GM19467 (cell line): ENCODE measurements at regions not wholly inside any gene's neighbourhood (a gene's known extent, or its start where the extent isn't known, plus 50 kb on each side); places are given as distances from the start of the nearest gene placed in this dataset.
"Not testable (repeated sequence)": the region's sequence is repeated elsewhere in the genome, so short reads cannot be mapped to it uniquely, and the experiment has no call there.

ENCODE experiments used
- ATAC-seq: cut with Tn5 transposase; IDR thresholded peaks from one replicate; pipeline ENCODE4 v1.9.1; 2021; ENCODE audit warnings: mild to moderate bottlenecking, moderate library complexity; ENCODE audit not compliant: unreplicated experiment

DNA sequence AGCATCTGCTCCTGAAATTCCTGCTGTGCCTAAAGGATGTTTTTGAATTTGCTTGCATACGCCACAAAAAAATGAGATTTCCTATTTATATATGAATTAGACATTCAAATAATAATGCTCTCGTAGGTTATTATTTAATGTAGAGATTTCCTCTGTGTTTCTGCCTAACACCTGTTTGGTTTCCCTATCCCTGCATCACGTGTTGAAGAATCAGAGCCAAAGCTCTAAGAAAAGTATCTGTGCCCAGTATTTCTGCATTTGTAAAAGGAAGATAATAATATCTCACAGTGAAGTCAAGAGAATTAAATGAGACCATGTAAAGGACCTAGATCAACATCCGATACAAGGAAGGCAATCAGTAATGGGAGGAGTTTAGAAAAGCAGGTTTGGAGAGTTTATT lies 179.5 kb downstream of the HNRNPD start:
- ATAC-seq: no peak

DNA sequence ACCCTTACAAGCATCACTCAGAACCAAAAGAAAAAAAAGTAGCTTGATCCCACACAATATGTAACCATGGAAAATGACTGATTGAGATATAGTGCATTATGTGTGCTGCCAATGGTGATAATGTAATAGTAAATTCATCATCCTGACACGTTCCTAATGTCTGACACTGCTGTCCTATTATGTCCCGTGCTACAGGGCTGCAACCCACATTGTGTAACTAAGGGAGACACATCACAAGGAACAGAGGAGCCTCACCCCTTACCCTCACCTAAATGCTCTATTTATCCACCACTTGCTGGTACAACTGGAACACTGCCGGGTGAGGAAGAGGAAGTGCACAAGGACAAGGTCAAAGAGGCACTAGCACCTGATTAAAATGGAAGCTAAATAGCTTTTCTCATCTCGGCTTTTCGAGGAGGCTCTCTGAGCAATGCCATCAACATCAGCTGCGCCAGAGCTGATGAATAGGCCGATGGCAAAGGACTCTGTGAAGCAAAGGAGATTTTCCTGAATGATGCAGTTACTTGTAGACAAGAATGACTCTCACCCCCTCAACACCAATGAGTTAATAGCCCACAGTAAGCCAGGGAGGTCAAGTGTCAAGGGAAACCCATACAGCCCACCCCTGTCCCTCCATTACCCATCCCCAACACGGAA lies 181.6 kb downstream of the HNRNPD start:
- ATAC-seq: no peak

DNA sequence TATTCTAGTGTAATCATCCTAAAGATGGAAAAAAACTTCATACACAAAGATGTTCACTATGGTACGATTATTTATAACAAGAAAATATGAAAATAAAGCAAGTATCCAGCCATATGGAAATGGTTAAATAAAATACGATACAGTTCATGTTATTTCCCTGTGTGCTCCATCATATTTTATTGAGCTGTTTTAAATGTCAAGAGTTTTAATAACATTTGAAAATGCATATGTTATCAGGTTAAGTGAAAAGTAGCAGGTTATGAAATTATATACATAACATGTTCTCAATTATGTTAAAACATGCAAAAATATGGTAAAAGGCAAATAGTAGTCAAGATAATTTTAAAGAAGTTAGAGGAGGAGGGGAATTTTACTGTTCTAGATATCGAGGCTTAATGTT lies 192.0 kb downstream of the HNRNPD start:
- no peak for ATAC-seq

DNA sequence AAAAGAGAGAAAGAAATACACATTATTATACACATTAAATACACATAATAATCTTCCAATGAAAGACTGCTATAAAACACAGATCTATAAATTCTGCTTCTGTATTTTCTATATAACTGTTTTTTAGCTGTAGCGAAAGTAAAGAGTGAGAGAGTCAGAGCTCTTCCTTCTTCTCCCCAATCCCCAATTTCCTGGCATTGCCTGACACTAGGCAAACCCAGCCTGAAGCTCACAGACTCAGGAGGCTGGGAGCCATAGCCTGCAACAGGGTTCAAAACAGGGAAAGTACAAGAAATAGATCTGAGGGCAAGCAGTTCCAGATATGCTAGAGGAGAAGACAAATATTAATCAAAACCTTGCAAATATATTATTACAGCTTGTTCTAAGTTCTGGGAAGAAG lies 201.6 kb downstream of the HNRNPD start:
- ATAC-seq: no peak

DNA sequence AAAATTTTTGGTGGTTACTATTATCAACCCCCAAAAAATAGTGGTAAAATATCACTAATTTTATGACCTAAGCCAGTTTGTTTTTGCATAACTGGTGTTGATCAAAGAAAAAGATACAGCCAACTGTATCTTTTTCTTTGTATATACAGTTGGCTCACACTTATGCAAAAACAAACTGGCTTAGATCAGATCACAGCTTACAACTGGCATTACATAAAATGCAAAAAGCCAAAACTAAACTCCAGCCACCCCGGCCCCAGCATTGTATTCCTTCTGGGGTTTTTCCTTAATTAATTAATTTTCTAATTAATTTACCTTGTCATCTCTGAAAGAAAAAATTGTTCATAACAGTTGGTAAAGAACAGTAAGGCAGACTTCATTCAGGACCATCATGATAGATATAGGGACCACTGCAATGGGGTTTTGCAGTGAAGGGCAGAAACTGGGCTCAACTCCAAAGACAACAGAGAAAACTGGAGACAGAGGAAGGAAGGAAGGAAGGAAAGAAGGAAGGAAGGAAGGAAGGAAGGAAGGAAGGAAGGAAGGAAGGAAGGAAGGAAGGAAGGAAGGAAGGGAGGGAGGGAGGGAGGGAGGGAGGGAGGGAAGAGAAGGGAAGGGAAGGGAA lies 202.1 kb downstream of the HNRNPD start:
- ATAC-seq: no peak

DNA sequence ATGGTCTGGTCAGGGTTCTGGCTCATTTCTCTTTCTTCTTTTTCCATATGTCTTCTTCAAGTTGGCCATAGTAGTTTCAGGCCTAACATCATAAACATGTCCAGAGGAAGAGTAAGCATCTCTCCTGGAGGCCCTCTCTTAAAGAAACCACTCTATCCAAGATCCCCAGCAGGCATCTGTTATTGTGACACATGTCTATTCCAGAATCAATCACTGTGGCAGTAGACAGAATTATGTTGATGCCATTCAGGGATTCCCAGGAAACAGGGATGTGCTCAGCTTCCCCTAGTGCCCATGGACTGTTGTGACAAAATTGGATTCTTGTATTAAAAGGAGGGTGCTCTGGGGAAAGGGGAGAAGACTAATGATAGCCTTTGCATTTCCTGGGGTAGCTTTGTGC lies 224.0 kb downstream of the HNRNPD start:
- ATAC-seq: no peak

DNA sequence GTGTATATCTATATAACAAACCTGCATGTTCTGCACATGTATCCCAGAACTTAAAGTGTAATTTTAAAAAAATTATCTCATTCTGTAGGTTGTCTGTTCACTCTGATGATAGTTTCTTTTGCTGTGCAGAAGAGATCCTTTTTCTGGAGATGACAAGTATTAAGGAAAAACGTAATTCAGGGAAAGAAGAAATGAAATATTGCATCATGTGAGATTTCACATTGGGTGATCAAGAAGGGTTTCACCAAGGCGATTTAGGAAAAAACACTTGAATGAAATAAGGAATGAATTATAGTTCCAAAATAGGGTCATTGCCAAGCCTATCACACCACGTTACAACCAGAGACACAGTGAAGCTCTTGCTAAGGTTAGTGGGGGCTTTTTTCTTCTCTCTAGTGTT lies 227.9 kb downstream of the HNRNPD start:
- no peak for ATAC-seq

DNA sequence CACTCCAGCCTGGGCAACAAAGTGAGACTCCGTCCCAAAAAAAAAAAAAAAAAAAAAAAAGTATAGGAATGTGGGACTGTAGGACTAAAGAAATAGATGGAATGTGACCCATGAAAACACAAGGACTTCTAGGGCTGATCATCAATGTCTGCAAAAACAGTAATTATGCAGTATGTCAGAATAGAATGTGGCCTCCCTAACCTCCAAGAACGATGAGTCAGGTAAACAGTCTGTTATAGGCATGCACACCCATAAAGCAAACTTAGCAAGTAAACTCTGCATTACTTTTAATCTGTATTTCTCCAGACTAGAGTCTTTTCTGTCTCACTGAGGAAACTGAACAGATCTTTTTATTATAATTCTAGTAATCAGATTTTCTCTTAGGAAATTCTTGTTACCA lies 233.4 kb downstream of the HNRNPD start:
- no peak for ATAC-seq

DNA sequence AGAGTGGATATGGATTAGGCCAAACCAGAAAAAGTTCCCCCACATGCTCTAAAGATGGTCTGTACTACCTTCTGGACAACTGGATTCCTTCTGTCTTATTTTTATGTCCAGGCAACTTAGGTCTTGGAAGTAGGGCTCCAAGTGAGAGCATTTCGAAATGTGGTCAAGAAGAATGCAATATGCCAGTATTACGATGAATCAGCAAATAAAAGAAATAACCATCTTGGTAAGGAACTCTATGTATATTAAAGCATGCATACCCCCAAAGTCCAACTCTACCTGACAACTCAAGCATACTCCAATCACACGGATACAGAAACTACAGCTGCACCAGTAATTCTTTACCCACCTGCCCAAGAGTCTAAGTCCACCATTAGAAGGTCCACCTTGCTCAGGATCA lies 234.5 kb downstream of the HNRNPD start:
- no peak for ATAC-seq

DNA sequence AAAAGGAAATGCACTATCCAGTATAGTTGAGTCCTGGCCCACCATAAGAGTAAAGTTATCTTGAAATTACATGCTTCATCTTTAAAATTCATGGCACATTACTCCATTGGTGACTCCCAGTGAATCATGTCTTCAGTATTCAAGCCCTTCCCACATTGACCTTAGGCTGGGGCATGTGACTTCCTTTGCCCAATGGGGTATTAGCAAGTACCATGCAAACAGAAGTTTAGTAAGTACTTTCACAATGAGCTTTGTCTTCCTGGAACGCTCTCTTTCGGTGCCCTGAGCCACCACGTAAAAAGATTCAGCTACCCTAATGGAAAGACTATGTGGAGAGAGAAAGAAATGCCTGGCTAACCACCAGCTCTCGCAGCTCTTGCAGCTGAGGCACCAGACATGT lies 235.4 kb downstream of the HNRNPD start:
- ATAC-seq: no peak

DNA sequence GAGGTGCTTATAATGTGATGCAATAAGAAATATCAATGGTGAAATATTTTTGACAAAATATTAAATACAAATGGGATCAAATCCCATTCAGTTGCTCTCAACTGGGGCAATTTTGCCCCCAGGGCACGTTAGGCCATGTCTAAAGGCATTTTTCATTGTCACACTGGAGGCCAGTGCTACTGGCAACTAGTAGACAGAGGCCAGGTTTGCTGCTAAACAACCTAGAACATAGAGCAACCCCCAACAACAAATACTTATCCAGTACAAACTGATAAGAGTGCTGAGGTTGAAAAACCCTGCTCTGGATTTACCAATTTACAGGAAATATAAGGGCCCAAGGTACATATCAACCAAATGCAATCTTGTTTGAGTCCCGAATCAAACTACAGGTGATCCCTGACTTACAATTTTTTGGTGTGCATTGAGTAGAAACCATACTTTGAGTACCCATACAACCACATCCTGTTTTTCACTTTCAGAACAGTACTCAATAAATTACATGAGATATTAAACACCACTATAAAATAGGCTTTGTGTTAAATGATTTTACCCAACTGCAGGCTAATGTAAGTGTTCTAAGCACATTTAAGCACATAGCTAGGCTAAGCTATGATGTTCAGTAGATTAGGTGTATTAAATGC lies 237.5 kb downstream of the HNRNPD start:
- no peak for ATAC-seq

DNA sequence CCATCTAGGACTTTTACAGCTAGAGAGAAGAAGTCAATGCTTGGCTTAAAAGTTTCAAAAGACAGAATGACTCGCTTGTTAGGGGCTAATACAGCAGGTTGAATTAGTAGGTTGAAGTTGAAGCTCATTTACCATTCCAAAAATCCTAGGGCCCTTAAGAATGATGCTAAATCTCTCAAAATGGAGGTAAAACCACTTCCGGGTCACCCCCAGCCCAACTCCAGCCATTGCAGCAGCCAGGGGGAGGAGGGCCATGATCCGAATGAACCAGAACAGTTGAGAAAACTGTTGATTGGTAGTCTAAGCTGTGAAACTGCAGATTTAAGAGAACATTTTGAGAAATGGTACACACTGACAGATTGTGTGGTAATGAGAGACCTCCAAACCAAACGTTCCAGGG lies 245.4 kb downstream of the HNRNPD start:
- no peak for ATAC-seq

DNA sequence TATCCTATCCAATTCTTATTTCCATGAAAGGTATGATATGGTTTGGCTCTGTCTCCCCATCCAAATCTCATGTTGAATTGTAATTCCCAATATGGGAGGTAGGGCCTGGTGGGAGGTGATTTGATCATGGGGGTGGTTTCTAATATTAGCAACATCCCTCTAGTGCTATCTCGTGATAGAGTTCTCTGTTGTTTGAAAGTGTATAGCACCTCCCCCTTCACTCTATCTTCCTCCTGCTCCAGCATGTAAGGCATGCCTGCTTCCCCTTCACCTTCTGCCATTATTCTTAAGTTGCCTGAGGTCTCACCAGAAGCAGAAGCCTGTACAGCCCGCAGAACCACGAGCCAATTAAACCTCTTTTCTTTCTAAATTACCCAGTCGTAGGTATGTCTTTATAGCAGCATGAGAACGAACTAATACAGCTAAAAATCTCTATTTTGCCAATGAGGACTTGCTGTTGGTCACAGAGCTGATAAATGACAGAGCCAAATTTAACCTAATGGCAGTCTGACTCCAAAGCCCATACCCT lies 247.2 kb downstream of the HNRNPD start:
- no peak for ATAC-seq

DNA sequence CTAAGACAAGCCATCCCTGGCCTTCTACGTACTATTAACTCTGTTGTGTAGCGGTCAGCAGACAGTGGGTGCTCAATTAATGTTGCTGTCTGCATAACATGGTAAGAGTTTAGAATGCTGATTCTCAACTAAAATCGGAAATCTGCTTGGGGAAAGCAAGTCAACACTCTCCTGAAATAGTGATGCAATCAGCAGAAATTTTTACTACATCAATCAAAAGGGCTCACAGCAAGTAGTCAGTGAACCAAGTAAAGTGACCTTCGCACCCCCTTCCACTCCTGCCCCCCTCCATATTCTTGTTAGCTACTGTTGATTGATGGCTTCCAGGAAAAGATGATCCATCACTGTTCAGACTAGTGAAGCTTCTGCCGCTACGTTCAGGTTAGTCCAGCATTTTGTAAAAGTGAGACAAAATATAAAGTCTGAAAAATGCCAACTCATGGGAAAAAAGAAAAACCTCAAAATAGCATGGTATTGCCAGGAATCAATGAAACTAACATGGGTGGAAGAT lies 247.9 kb downstream of the HNRNPD start:
- no peak for ATAC-seq

DNA sequence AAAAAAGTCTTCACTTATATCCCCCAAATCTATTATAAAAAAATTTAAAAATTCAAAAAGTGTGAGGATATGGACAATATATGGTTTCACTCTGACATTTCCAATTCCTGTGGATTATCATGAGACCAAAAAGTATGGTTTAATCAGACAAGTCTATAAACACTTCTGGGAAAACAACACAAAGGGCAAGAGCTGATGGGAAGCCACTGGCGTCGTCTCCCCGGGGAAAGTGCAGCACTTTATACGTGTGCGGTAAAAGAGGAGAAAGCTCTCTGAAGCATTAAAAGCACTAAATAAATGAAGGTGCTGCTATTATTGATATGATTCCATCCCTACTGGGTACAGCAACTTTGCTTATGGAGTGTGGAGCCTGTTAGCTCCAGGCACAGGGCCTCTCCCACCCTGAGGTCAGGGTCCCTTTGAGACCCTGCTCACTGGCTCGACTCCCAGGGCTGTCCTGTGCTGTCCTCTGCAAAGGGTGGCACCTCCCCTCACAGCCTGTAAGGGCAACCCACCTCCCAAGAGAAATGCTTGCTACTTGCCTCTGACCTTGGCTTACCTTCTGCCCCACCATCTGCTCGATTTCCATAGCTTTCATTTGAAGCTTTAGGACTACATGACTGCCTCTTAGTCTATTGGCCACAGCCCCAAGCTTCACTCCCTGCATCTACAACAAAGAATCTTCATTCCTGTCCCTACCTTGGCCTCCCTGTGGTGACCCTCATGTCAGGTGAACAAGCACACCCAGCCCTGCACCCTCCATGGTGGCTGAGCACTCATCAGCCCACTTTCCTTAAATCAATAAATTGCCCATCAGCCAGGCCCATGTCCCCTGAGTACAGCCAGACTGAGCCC lies 248.6 kb downstream of the HNRNPD start:
- ATAC-seq: no peak

DNA sequence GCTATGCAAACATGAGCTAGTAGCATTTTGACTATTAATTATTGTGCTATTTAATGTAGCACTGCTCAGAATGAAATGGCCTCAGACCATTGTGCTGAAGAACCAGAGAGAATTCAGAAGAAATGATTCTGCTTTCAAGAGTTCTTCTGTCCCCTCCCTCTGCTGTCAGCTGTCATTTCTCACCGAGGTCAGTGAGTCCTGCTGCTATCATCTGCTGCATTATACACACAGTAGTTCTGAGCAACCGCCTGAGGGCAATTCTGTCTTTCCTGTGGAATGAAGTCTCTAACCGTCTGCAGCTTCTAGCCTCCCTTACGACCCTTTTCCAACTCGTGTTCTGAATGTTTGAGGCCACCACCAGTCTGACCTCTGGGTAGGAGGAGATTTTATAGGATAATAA lies 249.4 kb downstream of the HNRNPD start:
- ATAC-seq: no peak

DNA sequence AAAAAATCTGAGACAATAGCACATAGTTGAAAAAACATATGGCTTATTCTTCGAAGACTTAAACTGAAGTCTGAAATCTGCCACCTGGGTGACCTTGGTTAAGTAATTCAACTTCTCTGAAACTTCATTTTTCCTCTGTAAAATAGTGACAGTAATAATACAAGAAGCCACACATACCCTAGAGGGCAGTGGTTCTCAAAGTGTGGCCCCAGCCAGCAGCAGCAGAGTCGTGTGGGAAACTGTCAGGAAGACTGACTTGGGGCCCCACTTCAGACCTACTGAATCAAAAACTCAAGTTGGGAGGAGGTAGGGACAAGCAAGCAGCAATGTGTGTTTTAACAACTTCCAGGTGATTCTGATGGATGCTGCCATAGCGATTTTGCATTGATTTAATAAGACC lies 249.9 kb downstream of the HNRNPD start:
- no peak for ATAC-seq

DNA sequence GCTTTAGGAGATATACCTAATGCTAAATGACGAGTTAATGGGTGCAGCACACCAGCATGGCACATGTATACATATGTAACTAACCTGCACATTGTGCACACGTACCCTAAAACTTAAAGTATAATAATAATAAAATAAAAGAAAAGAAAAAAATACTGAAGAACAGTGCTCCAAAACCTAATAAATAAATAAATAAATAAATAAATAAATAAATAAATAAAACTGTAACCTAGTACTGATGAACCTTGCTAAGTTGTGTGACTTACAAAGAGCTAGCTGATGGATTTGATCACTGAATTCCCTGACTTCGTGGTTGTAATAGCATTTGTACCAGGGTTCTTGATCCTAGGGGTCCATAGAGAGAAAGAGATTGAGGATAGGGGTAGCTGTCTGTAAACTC lies 258.6 kb downstream of the HNRNPD start:
- not testable (repeated sequence) for ATAC-seq

DNA sequence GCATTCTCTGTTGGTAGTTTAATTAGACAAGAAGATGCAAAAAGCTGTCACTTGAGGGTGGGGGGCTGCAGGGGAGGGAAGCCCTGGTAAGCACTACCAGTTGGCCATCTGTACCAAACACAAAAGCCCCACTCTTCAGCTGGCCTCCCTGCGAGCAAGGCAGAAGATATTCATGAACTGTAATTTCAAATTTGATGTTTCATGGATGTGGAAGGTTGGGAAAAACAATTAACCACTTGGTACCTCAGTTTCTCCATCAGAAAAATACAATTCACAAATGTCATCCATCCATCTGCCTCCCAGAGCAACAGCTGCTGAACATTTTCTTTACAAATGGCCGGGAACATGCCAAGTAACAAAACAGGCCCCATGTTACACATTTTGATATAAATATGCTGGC lies 265.3 kb downstream of the HNRNPD start:
- no peak for ATAC-seq

DNA sequence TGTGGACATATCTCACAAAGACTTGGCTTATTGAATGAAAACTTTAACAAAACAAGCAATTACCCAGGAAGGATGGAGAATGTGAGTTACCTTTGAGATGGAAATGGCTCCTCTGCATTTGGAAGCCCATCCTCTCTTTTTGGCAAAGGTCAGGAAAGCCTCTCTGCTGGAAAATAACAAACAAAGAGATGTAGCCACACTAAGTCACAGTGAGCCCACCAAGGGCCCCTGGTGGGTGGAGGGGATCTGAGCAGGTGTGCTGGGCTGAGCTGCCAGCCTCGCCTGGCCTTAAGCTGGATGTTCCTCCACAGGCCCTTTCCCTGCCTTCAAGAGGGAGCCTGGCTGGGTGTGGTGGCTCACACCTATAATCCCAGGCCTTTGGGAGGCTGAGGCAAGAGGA lies 269.2 kb downstream of the HNRNPD start:
- ATAC-seq: no peak

DNA sequence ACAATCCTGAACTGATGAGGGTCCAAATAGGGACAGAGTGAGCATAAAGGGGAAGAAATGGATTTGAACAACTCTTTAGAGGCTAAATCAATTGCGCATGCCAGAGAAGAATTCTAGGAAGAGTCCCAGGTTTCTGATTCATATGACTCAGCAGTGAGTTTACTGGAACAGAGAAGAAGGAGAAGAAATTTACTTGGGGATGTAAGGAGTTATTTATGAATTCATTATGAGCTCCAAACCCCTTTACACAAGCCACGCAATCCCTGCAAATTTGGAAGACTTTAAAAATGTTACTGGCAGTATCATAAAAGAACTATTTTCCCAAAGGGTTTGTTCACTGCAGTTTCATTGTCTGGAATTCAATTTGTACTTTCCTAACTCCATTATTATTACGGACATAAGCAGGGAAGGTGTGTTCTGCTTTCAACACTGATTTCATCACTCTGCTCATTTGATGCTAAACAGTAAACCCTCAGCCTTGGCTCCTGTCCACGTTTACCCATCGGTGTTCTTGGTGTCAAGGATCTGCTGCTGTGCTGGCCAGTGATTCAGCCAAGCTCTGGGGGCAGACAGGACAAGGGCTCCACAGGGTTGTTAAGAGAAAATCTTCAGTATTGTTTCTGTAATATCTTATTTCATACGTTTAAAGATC lies 273.7 kb downstream of the HNRNPD start:
- no peak for ATAC-seq
